Keratinocyte (primary cell): ENCODE measurements at regions not wholly inside any gene's neighbourhood (a gene's known extent, or its start where the extent isn't known, plus 50 kb on each side); places are given as distances from the start of the nearest gene placed in this dataset.

Experiments used
- EZH2 ChIP-seq: IDR thresholded peaks from one replicate; pipeline ENCODE4 v1.6.1; 2012; ENCODE audit warnings: inconsistent platforms, mild to moderate bottlenecking, low read length, moderate library complexity
- TF ChIP-seq, protein P1 (sequence below), 3 experiments: IDR thresholded peaks in 1 of 3; conservative IDR thresholded peaks in 1 of 3; optimal IDR thresholded peaks in 1 of 3; 2 replicates in 2 of 3; 3 replicates in 1 of 3; pipeline versions ENCODE3 to v1.5.1; 2011; ENCODE audit warnings: low read length in 3 of 3, mild to moderate bottlenecking in 3 of 3, moderate library complexity in 2 of 3, control low read depth in 1 of 3, inconsistent platforms in 1 of 3; ENCODE audit not compliant: insufficient read depth in 2 of 3; ENCODE audit errors: extremely low read depth in 1 of 3

DNA sequence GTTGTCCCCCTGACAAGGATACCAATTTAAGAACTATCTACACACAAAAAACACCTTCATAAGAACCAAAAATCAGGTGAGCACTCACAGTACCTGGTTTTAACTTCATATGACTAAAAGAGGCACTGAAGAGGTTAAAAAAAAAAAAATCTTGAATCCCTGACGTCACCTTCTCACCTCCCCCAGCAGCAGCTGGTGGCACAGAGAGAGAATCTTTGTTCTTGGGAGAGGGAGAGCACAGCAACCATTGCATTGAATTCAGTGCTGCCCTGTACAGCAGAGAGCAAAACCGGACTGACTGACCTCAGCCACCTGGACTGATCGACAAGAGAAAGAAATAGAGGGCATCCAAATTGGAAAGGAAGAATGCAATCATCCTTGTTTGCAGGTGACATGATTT is 566.0 kb downstream of the TMX3 start:
- TF ChIP-seq, protein P1, sequence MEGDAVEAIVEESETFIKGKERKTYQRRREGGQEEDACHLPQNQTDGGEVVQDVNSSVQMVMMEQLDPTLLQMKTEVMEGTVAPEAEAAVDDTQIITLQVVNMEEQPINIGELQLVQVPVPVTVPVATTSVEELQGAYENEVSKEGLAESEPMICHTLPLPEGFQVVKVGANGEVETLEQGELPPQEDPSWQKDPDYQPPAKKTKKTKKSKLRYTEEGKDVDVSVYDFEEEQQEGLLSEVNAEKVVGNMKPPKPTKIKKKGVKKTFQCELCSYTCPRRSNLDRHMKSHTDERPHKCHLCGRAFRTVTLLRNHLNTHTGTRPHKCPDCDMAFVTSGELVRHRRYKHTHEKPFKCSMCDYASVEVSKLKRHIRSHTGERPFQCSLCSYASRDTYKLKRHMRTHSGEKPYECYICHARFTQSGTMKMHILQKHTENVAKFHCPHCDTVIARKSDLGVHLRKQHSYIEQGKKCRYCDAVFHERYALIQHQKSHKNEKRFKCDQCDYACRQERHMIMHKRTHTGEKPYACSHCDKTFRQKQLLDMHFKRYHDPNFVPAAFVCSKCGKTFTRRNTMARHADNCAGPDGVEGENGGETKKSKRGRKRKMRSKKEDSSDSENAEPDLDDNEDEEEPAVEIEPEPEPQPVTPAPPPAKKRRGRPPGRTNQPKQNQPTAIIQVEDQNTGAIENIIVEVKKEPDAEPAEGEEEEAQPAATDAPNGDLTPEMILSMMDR (optimal IDR thresholded peaks at IDR 0.05 in 1 of 3, IDR thresholded peaks at IDR 0.05 in 1 of 3, conservative IDR thresholded peaks at IDR 0.05 in 1 of 3; ENCODE audit: extremely low read depth in 1 of 3, insufficient read depth in 2 of 3, low read length in 3 of 3), result no peak
- TF ChIP-seq EZH2, result no peak
